Hepatocyte (in vitro differentiated cells): ENCODE measurements at regions not wholly inside any gene's neighbourhood (a gene's known extent, or its start where the extent isn't known, plus 50 kb on each side); places are given as distances from the start of the nearest gene placed in this dataset.

ENCODE experiments used
- CTCF ChIP-seq: fragments of 200-600 bp; sonication (generic); IDR thresholded peaks from 2 replicates; pipeline ENCODE4 v1.5.1; 2016; ENCODE audit warnings: antibody characterized with exemption, mild to moderate bottlenecking; ENCODE audit not compliant: poor library complexity
- EZH2phosphoT487 ChIP-seq: fragments of 200-600 bp; sonication (generic); IDR thresholded peaks from one replicate; pipeline ENCODE4 v1.6.1; 2018; ENCODE audit warnings: antibody characterized with exemption, mild to moderate bottlenecking, low read depth, moderate library complexity; ENCODE audit not compliant: unreplicated experiment, severe bottlenecking

- no peak for TF ChIP-seq CTCF
- no peak for TF ChIP-seq EZH2phosphoT487
Measured at GRCh38 chr3:145422556-145422955, 738.4 kb downstream of the PLOD2 start.
